Astrocyte of the cerebellum (primary cell): ENCODE measurements at regions not wholly inside any gene's neighbourhood (a gene's known extent, or its start where the extent isn't known, plus 50 kb on each side); places are given as distances from the start of the nearest gene placed in this dataset.

Experiments
- DNase-seq: peaks from one replicate; pipeline ENCODE4 v3.0.0-alpha.2; 2011; ENCODE audit warnings: low read depth
- H3K4me3 ChIP-seq: 2 replicates; pipeline ENCODE4 v1.5.1; 2011; ENCODE audit warnings: mild to moderate bottlenecking, low read depth, low read length, moderate library complexity
- CTCF ChIP-seq: IDR thresholded peaks from 2 replicates; pipeline ENCODE4 v1.5.1; 2012; ENCODE audit warnings: low read length, low read depth, moderate library complexity, mild to moderate bottlenecking; ENCODE audit errors: missing control alignments
- in situ Hi-C: cut with HindIII; loops from 2 replicates; pipeline ENCODE4 v1.10.0; 2017; ENCODE audit warnings: low sequenced_read_pairs

- no peak for TF ChIP-seq CTCF
- in situ Hi-C loops, result loop anchor here (5.0 kb wide), 1 partner anchor 34 kb away; no protein-coding TSS in a partner anchor
- no peak overlapping the region for H3K4me3 ChIP-seq
- no peak for DNase-seq
Measured at GRCh38 chr6:168201383-168201782, 118.2 kb downstream of the DACT2 start.

GRCh38 chr6:168200571-168201134 is 118.9 kb downstream of the DACT2 start:
- in situ Hi-C loops, result loop anchor here (5.0 kb wide), 1 partner anchor 33 kb away; no protein-coding TSS in a partner anchor
- H3K4me3 ChIP-seq, result no peak overlapping the region
- no peak for DNase-seq
- no peak for TF ChIP-seq CTCF

- no peak for DNase-seq
- no peak overlapping the region for H3K4me3 ChIP-seq
- in situ Hi-C loops, result no loop called here
- no peak for TF ChIP-seq CTCF
Measured at GRCh38 chr6:168198302-168199180, 119.5 kb upstream of the FRMD1 start.

- in situ Hi-C loops, result no loop called here
- no peak for TF ChIP-seq CTCF
- DNase-seq, result no peak
Measured at GRCh38 chr6:168197636-168198301, 118.8 kb upstream of the FRMD1 start.

GRCh38 chr6:168196881-168197635 is 118.0 kb upstream of the FRMD1 start:
- in situ Hi-C loops, result no loop called here
- H3K4me3 ChIP-seq, result no peak overlapping the region
- TF ChIP-seq CTCF, result no peak
- DNase-seq, result no peak

More at GRCh38 chr6:168197636-168198301, 118.8 kb upstream of the FRMD1 start:
- H3K4me3 ChIP-seq, result no peak overlapping the region

- H3K4me3 ChIP-seq, result no peak overlapping the region
- in situ Hi-C loops, result no loop called here
- no peak for TF ChIP-seq CTCF
- no peak for DNase-seq
Measured at GRCh38 chr6:168196385-168196860, 117.4 kb upstream of the FRMD1 start.
